GM12892 (cell line): ENCODE measurements at regions not wholly inside any gene's neighbourhood (a gene's known extent, or its start where the extent isn't known, plus 50 kb on each side); places are given as distances from the start of the nearest gene placed in this dataset.

Experiments used
- DNase-seq: peaks from one replicate; pipeline ENCODE4 v3.0.0; 2011; ENCODE audit not compliant: insufficient read length
- FAIRE-seq: peaks from 2 replicates; lab custom pipeline; 2011; peaks lifted over from hg19 to GRCh38; lab: Jason Lieb, UNC
- POLR2A ChIP-seq: IDR thresholded peaks from 2 replicates; pipeline ENCODE4 v1.6.1; 2011; ENCODE audit warnings: low read depth, low read length, control low read depth
- POLR2AphosphoS5 ChIP-seq: IDR thresholded peaks from 2 replicates; pipeline ENCODE4 v1.6.1; 2011; ENCODE audit warnings: low read depth, low read length, control low read depth
- TAF1 ChIP-seq: IDR thresholded peaks from 2 replicates; pipeline ENCODE4 v1.6.1; 2011; ENCODE audit warnings: low read depth, mild to moderate bottlenecking, control low read depth, low read length, borderline replicate concordance

- no peak for DNase-seq
- FAIRE-seq = no peak
- TF ChIP-seq POLR2A (no peak), POLR2AphosphoS5 (no peak), TAF1 (no peak)
These were observed 967.3 kb downstream of the BCL11A start for GRCh38 chr2:59586176-59586575.

- DNase-seq (no peak), FAIRE-seq (no peak)
- TF ChIP-seq POLR2A = no peak
- no peak for TF ChIP-seq TAF1
- TF ChIP-seq POLR2AphosphoS5 = no peak
These were observed 967.8 kb downstream of the BCL11A start for GRCh38 chr2:59585655-59586054.

- DNase-seq (no peak), FAIRE-seq (no peak)
- TF ChIP-seq TAF1 (no peak), POLR2A (no peak), POLR2AphosphoS5 (no peak)
These were observed 968.5 kb downstream of the BCL11A start for GRCh38 chr2:59584958-59585357.

GRCh38 chr2:59583173-59583765 lies 970.2 kb downstream of the BCL11A start:
- no peak for DNase-seq
- no peak for FAIRE-seq
- TF ChIP-seq TAF1 = no peak
- TF ChIP-seq POLR2AphosphoS5 = no peak
- no peak for TF ChIP-seq POLR2A

GRCh38 chr2:59578349-59578748 lies 975.1 kb downstream of the BCL11A start:
- DNase-seq = no peak
- no peak for FAIRE-seq
- TF ChIP-seq TAF1 (no peak), POLR2AphosphoS5 (no peak), POLR2A (no peak)

GRCh38 chr2:59575191-59575590 lies 978.3 kb downstream of the BCL11A start:
- DNase-seq (no peak), FAIRE-seq (no peak)

GRCh38 chr2:59572227-59572626 lies 981.2 kb downstream of the BCL11A start:
- no peak for FAIRE-seq

More at GRCh38 chr2:59575191-59575590, 978.3 kb downstream of the BCL11A start:
- TF ChIP-seq POLR2AphosphoS5 = no peak
- TF ChIP-seq TAF1 = no peak
- TF ChIP-seq POLR2A = no peak

GRCh38 chr2:59570818-59571217 lies 982.6 kb downstream of the BCL11A start:
- DNase-seq = no peak
- FAIRE-seq = no peak
- no peak for TF ChIP-seq TAF1
- no peak for TF ChIP-seq POLR2A
- no peak for TF ChIP-seq POLR2AphosphoS5

More at GRCh38 chr2:59572227-59572626, 981.2 kb downstream of the BCL11A start:
- no peak for DNase-seq
- TF ChIP-seq TAF1 = no peak
- TF ChIP-seq POLR2AphosphoS5 = no peak
- TF ChIP-seq POLR2A = no peak

- TF ChIP-seq TAF1 (no peak), POLR2A (no peak), POLR2AphosphoS5 (no peak)
- DNase-seq (no peak), FAIRE-seq (no peak)
These were observed 984.3 kb downstream of the BCL11A start for GRCh38 chr2:59569124-59569523.

- DNase-seq = no peak
- TF ChIP-seq TAF1 (no peak), POLR2AphosphoS5 (no peak), POLR2A (no peak)
- FAIRE-seq = no peak
These were observed 985.0 kb downstream of the BCL11A start for GRCh38 chr2:59568461-59568860.

- FAIRE-seq (no peak), DNase-seq (no peak)
- TF ChIP-seq TAF1 (no peak), POLR2A (no peak), POLR2AphosphoS5 (no peak)
These were observed 986.3 kb downstream of the BCL11A start for GRCh38 chr2:59567151-59567550.

- FAIRE-seq (no peak), DNase-seq (no peak)
- no peak for TF ChIP-seq POLR2AphosphoS5
- no peak for TF ChIP-seq POLR2A
- TF ChIP-seq TAF1 = no peak
These were observed 986.7 kb downstream of the BCL11A start for GRCh38 chr2:59566739-59567138.
